Keratinocyte (primary cell): ENCODE measurements at regions not wholly inside any gene's neighbourhood (a gene's known extent, or its start where the extent isn't known, plus 50 kb on each side); places are given as distances from the start of the nearest gene placed in this dataset.

Experiments used
- DNase-seq: peaks from one replicate; pipeline ENCODE4 v3.0.0-alpha.2; 2011; ENCODE audit warnings: low read depth, missing footprints, low spot score
- FAIRE-seq: peaks from 2 replicates; lab custom pipeline; 2011; peaks lifted over from hg19 to GRCh38; lab: Jason Lieb, UNC
- H2AFZ ChIP-seq: 2 replicates; pipeline ENCODE4 v1.6.0; 2012; ENCODE audit warnings: low read length, control low read depth, inconsistent platforms; ENCODE audit not compliant: control insufficient read depth
- H3K27ac ChIP-seq: 2 replicates; pipeline ENCODE4 v1.5.1; 2011; ENCODE audit warnings: low read length; ENCODE audit not compliant: control insufficient read depth, insufficient read depth
- H3K27me3 ChIP-seq: 3 replicates; pipeline ENCODE4 v1.6.0; 2011; ENCODE audit warnings: low read length; ENCODE audit not compliant: control insufficient read depth, insufficient read depth; ENCODE audit errors: extremely low read depth
- H3K36me3 ChIP-seq, 2 experiments: 2 replicates in 1 of 2; 3 replicates in 1 of 2; pipeline ENCODE4 v1.5.1; 2011; ENCODE audit warnings: low read length in 2 of 2, mild to moderate bottlenecking in 1 of 2; ENCODE audit not compliant: control insufficient read depth in 2 of 2, insufficient read depth in 2 of 2; ENCODE audit errors: extremely low read depth in 1 of 2
- H3K4me1 ChIP-seq: 3 replicates; pipeline ENCODE4 v1.5.1; 2011; ENCODE audit warnings: low read length; ENCODE audit not compliant: control insufficient read depth, insufficient read depth; ENCODE audit errors: extremely low read depth
- H3K4me2 ChIP-seq: 3 replicates; pipeline ENCODE4 v1.6.0; 2011; ENCODE audit warnings: low read depth, low read length; ENCODE audit not compliant: control insufficient read depth, insufficient read depth; ENCODE audit errors: extremely low read depth
- H3K4me3 ChIP-seq, 3 experiments: fragments of 200-600 bp in 1 of 3; sonication (generic) in 1 of 3; 2 replicates in 2 of 3; 3 replicates in 1 of 3; pipeline ENCODE4 v1.5.1; 2011 to 2016; ENCODE audit warnings: low read length in 3 of 3, mild to moderate bottlenecking in 3 of 3, control low read depth in 2 of 3, inconsistent platforms in 1 of 3, low read depth in 1 of 3, mixed read lengths in 1 of 3, mixed run types in 1 of 3, moderate library complexity in 1 of 3; ENCODE audit not compliant: control insufficient read depth in 2 of 3, insufficient read depth in 2 of 3; ENCODE audit errors: extremely low read depth in 1 of 3
- H3K79me2 ChIP-seq: 2 replicates; pipeline ENCODE4 v1.6.0; 2012; ENCODE audit warnings: low read length; ENCODE audit not compliant: control insufficient read depth, insufficient read depth
- H3K9ac ChIP-seq: 3 replicates; pipeline ENCODE4 v1.6.0; 2011; ENCODE audit warnings: low read length; ENCODE audit not compliant: control insufficient read depth, insufficient read depth; ENCODE audit errors: extremely low read depth
- H3K9me1 ChIP-seq: 3 replicates; pipeline ENCODE4 v1.6.0; 2011; ENCODE audit warnings: low read length; ENCODE audit not compliant: control insufficient read depth, insufficient read depth; ENCODE audit errors: extremely low read depth
- H3K9me3 ChIP-seq: 2 replicates; pipeline ENCODE4 v1.5.1; 2012; ENCODE audit warnings: low read depth, low read length; ENCODE audit not compliant: control insufficient read depth
- H4K20me1 ChIP-seq: 3 replicates; pipeline ENCODE4 v1.6.0; 2011; ENCODE audit warnings: low read length; ENCODE audit not compliant: control insufficient read depth, insufficient read depth; ENCODE audit errors: extremely low read depth
- CTCF ChIP-seq, 3 experiments: IDR thresholded peaks in 1 of 3; conservative IDR thresholded peaks in 1 of 3; optimal IDR thresholded peaks in 1 of 3; 2 replicates in 2 of 3; 3 replicates in 1 of 3; pipeline versions ENCODE3 to v1.5.1; 2011; ENCODE audit warnings: low read length in 3 of 3, mild to moderate bottlenecking in 3 of 3, moderate library complexity in 2 of 3, control low read depth in 1 of 3, inconsistent platforms in 1 of 3; ENCODE audit not compliant: insufficient read depth in 2 of 3; ENCODE audit errors: extremely low read depth in 1 of 3
- EZH2 ChIP-seq: IDR thresholded peaks from one replicate; pipeline ENCODE4 v1.6.1; 2012; ENCODE audit warnings: inconsistent platforms, mild to moderate bottlenecking, low read length, moderate library complexity
- dilution Hi-C: fragments of 300-500 bp; cut with MboI; formaldehyde crosslinking; loops from one replicate; pipeline ENCODE4 v1.7.0; 2020; ENCODE audit warnings: low sequenced_read_pairs; ENCODE audit not compliant: extremely low pct_ligation_motif_present

DNA sequence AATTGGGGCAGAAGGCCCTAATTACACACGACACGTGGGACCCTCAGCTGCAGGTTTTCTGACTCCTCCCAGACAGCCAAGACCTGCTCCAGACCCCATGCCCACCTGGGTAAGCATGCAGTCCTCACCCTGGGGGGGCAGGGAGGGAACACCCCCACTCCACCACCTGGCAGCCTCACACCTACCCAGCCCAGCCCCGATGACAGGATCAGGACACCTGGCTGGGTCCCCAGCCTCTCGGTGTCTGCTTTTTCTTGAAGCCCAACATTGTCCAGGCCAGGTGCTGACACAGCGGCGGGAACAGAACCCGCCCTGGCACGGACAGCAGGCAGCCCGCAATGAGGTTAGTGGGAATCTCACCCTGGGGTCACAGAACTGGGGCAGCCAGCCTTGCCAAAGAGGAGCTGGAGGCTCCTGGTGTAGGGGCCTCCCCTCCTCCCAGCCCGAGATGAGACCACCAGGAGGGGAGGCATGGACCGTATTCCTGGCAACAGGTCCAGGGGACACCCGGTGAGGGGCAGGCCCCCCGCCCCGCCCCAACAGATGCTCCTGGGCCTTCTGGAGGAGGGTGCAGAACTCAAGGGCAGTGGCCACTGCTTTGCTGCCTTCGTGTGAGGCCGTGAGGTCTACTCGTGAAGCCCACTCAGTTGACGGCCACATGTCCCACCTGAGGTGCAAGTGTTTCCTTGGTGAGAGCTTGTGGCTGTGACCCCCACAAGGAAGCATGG lies 103.8 kb downstream of the DLL1 start:
- TF ChIP-seq EZH2: no peak
- Histone ChIP-seq H2AFZ (no peak overlapping the region), H3K4me1 (peaks cover 13% of the 10 kb centered on the region), H3K9ac (no peak overlapping the region), H3K36me3 (no peaks in the 10 kb centered on the region), H3K9me1 (no peaks in the 10 kb centered on the region), H3K27me3 (no peaks in the 10 kb centered on the region), H3K27ac (no peak overlapping the region), H3K4me2 (no peak overlapping the region), H3K4me3 (no peak overlapping the region), H3K79me2 (no peaks in the 10 kb centered on the region), H3K9me3 (peaks cover 13% of the 10 kb centered on the region), H4K20me1 (no peaks in the 10 kb centered on the region)
- dilution Hi-C loops: no loop called here
- DNase-seq (no peak), FAIRE-seq (no peak)

- Histone ChIP-seq H3K9me1 (no peaks in the 10 kb centered on the region), H3K4me1 (peaks cover 13% of the 10 kb centered on the region), H3K9me3 (peaks cover 20% of the 10 kb centered on the region), H3K79me2 (no peaks in the 10 kb centered on the region), H4K20me1 (no peaks in the 10 kb centered on the region), H3K36me3 (no peaks in the 10 kb centered on the region), H3K27ac (peak overlapping the region; percentile 14), H3K4me2 (peak overlapping the region; percentile 41), H3K4me3 (no peak overlapping the region), H2AFZ (peak overlapping the region; percentile 84), H3K9ac (peak overlapping the region; percentile 18), H3K27me3 (no peaks in the 10 kb centered on the region)
- dilution Hi-C loops: no loop called here
- DNase-seq (no peak), FAIRE-seq (no peak)
- TF ChIP-seq CTCF (optimal IDR thresholded peaks at IDR 0.05 in 1 of 3, IDR thresholded peaks at IDR 0.05 in 1 of 3, conservative IDR thresholded peaks at IDR 0.05 in 1 of 3; ENCODE audit: extremely low read depth in 1 of 3, insufficient read depth in 2 of 3, low read length in 3 of 3) (no peak), EZH2 (no peak)
Observed at GRCh38 chr6:170186006-170186935, 104.6 kb downstream of the DLL1 start.
